RWPE1 (cell line): ENCODE measurements at regions not wholly inside any gene's neighbourhood (a gene's known extent, or its start where the extent isn't known, plus 50 kb on each side); places are given as distances from the start of the nearest gene placed in this dataset.
"Not testable (repeated sequence)": the region's sequence is repeated elsewhere in the genome, so short reads cannot be mapped to it uniquely, and the experiment has no call there.

Source experiments
- CTCF ChIA-PET: fragments of 350-600 bp; sonication (Branson Sonifier 250); formaldehyde crosslinking; extraction: SDS; loops from one replicate; lab custom pipeline; 2021; lab: Yijun Ruan, JAX
- POLR2A ChIA-PET: fragments of 400-600 bp; formaldehyde crosslinking; extraction: SDS; loops from one replicate; lab custom pipeline; 2020; ENCODE audit warnings: antibody characterized with exemption; ENCODE audit not compliant: low non-redundant PET; lab: Yijun Ruan, JAX
- DNase-seq: peaks from one replicate; pipeline ENCODE4 v3.0.0; 2012; ENCODE audit warnings: low spot score
- H3K27ac ChIP-seq: fragments of 450-650 bp; 2 replicates; pipeline ENCODE4 v1.5.1; 2017
- TF ChIP-seq, protein P1 (sequence below): fragments of 450-650 bp; conservative IDR thresholded peaks from 2 replicates; pipeline ENCODE4 v1.5.1; 2017; ENCODE audit warnings: low read depth, mild to moderate bottlenecking

GRCh38 chr12:3421191-3421978 lies 69.6 kb upstream of the PRMT8 start:
- POLR2A ChIA-PET = no interaction called here
- H3K27ac ChIP-seq = no peak overlapping the region
- no peak for DNase-seq
- TF ChIP-seq, protein P1, sequence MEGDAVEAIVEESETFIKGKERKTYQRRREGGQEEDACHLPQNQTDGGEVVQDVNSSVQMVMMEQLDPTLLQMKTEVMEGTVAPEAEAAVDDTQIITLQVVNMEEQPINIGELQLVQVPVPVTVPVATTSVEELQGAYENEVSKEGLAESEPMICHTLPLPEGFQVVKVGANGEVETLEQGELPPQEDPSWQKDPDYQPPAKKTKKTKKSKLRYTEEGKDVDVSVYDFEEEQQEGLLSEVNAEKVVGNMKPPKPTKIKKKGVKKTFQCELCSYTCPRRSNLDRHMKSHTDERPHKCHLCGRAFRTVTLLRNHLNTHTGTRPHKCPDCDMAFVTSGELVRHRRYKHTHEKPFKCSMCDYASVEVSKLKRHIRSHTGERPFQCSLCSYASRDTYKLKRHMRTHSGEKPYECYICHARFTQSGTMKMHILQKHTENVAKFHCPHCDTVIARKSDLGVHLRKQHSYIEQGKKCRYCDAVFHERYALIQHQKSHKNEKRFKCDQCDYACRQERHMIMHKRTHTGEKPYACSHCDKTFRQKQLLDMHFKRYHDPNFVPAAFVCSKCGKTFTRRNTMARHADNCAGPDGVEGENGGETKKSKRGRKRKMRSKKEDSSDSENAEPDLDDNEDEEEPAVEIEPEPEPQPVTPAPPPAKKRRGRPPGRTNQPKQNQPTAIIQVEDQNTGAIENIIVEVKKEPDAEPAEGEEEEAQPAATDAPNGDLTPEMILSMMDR = no peak
- CTCF ChIA-PET = interaction anchor here (0.9 kb wide), 1 partner anchor 11 kb away, joined by 3 read pairs; no protein-coding TSS in a partner anchor

- DNase-seq, POLR2A ChIA-PET, CTCF ChIA-PET, H3K27ac ChIP-seq: not testable (repeated sequence)
Measured at GRCh38 chr12:3424796-3425195, 66.2 kb upstream of the PRMT8 start.

DNA sequence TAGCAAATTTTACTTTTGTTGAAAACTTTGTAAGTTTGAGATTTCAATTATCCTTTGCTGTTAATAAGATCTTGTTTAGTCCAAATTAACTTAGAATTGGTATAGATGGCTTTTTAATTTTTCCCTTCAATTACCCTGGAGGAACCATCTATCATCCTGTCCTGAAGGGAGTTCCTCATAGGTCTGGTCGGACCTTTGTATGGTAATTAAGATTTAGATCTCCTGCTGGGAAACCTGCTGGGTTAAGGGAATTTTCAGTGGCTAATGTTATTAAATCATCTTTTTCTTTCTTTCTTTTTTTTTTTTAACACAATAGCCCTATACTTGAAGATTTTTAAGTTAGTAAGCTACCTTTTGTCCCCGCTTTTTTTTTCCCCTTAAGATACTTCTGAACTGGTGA lies 63.0 kb upstream of the PRMT8 start:
- TF ChIP-seq, protein P1 = no peak
- no peak for DNase-seq
- ChIA-PET POLR2A (no interaction called here), CTCF (no interaction called here)
- H3K27ac ChIP-seq = no peak overlapping the region

DNA sequence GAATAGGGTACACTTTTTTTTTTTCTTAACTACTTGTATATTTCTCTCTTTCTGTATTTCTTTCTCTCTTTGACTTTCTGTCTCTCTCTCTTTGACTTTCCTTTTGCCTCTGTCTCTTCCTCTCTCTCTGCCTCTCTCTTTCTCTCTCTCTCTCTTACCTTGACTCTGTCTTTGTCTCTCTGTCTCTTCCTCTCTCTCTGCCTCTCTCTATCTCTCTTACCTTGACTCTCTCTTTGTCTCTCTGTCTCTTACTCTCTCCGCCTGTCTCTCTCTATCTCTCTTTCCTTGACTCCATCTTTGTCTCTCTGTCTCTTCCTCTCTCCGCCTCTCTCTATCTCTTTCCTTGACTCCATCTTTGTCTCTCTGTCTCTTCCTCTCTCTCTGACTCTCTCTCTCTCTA lies 62.4 kb upstream of the PRMT8 start:
- no peak for DNase-seq
- H3K27ac ChIP-seq = no peak overlapping the region
- TF ChIP-seq, protein P1 = no peak
- POLR2A ChIA-PET = no interaction called here
- CTCF ChIA-PET = no interaction called here

DNA sequence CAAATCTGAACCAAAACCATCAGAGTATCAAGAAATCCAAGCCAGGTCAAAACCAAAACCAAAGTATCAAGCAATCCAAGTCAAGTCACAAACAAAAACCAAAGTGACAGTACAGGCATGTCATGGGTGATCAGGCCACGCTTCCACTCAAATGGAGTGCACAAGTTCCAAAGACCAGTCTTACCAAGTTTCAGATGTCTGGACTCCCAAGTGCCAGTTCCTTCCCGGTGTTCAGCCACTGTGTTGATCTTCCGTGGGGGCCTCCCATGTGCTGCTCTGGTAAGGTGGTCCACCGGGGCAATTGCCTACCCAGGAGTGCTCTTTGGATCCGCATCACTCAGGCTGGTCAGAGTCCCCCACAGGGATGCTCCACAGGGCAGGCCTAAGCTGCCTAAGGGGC lies 61.5 kb upstream of the PRMT8 start:
- POLR2A ChIA-PET, H3K27ac ChIP-seq, CTCF ChIA-PET: not testable (repeated sequence)

GRCh38 chr12:3431686-3432085 lies 59.3 kb upstream of the PRMT8 start:
- H3K27ac ChIP-seq = no peak overlapping the region
- TF ChIP-seq, protein P1 = no peak
- CTCF ChIA-PET = interaction anchor here (0.9 kb wide), 1 partner anchor 11 kb away, joined by 3 read pairs; no protein-coding TSS in a partner anchor
- POLR2A ChIA-PET = no interaction called here
- no peak for DNase-seq

More for the DNA sequence above, 61.5 kb upstream of the PRMT8 start:
- not testable (repeated sequence) for DNase-seq

DNA sequence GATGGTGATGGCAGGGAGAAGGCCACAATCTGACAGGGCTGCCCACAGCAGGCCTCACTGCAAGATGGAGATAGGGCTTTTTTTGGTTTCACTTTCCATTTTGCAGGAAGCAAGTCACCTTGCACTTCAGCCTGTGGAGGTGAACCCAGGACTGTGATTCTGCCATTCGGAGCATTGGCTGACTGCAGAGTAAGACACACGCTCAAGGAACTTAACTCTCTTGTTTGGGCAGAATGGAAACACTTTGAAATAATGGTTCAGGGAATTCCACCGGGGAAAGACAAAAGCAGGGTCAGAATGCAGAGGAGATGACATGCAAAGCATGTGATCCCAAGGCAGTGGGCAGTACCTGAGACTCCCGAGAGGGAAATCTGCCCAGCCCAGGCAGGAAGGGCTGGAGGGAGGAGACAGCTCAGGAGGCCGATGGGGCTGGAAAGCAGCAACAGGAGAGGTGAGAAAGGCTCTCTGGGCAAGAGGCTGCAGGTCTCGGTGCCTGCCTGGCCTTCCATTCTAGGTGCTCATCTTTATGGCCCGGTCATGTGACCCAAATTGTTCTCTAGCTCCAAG lies 58.7 kb upstream of the PRMT8 start:
- TF ChIP-seq, protein P1 = no peak
- DNase-seq = no peak
- no peak overlapping the region for H3K27ac ChIP-seq
- ChIA-PET CTCF (interaction anchor here (0.9 kb wide), 1 partner anchor 12 kb away, joined by 3 read pairs; no protein-coding TSS in a partner anchor), POLR2A (no interaction called here)
